OCI-LY3 (cell line): ENCODE measurements at regions not wholly inside any gene's neighbourhood (a gene's known extent, or its start where the extent isn't known, plus 50 kb on each side); places are given as distances from the start of the nearest gene placed in this dataset.

ENCODE experiments used
- CTCF ChIP-seq: fragments of 200-600, 300-600 bp; sonication (generic); IDR thresholded peaks from 2 replicates; pipeline ENCODE4 v1.5.1; 2014; ENCODE audit warnings: antibody characterized with exemption, low read length, low read depth
- EZH2phosphoT487 ChIP-seq: fragments of 200-600 bp; shearing (Covaris generic); IDR thresholded peaks from 2 replicates; pipeline ENCODE4 v1.6.1; 2018; ENCODE audit warnings: antibody characterized with exemption, mixed run types, low read depth

- TF ChIP-seq CTCF (no peak), EZH2phosphoT487 (no peak)
Observed at GRCh38 chr2:137802038-137802437, 162.2 kb upstream of the HNMT start.
